ENCODE measurements at regions not wholly inside any gene's neighbourhood (a gene's known extent, or its start where the extent isn't known, plus 50 kb on each side); places are given as distances from the start of the nearest gene placed in this dataset.

GRCh38 chr2:191571163-191571769, 106.7 kb upstream of the NABP1 start:
- H3K27ac ChIP-seq = no peak overlapping the region
- TF ChIP-seq CTCF (IDR thresholded peaks at IDR 0.05) = peak; percentile 21
- no peak for TF ChIP-seq EZH2phosphoT487 (IDR thresholded peaks at IDR 0.05)
- no peak for TF ChIP-seq EZH2 (IDR thresholded peaks at IDR 0.05)
- DNase-seq (ENCODE audit: low spot score) = peak; percentile 48
- Mint-ChIP-seq H3K4me3 (no peak overlapping the region), H3K27me3 (ENCODE audit: insufficient read depth, low read depth) (peaks cover 3% of the 10 kb centered on the region), H3K36me3 (no peaks in the 10 kb centered on the region), H3K4me1 (peaks cover 4% of the 10 kb centered on the region), H3K9me3 (no peaks in the 10 kb centered on the region), H3K27ac (no peak overlapping the region)
- H3F3A ChIP-seq (ENCODE audit: low read depth) = no peaks in the 10 kb centered on the region
- peak overlapping the region; percentile 51 for H3K4me2 ChIP-seq
- no peaks in the 10 kb centered on the region for H4K20me1 ChIP-seq (ENCODE audit: low read depth)
- H3K9ac ChIP-seq = no peak overlapping the region
- H2AFZ ChIP-seq (replicated peaks) = peak overlapping the region; percentile 75
- H3K36me3 ChIP-seq = no peaks in the 10 kb centered on the region
- no peaks in the 10 kb centered on the region for H3K79me2 ChIP-seq (ENCODE audit: low read depth)
- H3K4me1 ChIP-seq = peaks cover 14% of the 10 kb centered on the region
- no peaks in the 10 kb centered on the region for H3K9me3 ChIP-seq (ENCODE audit: low read depth)
- H3K4me3 ChIP-seq = no peak overlapping the region
- no peaks in the 10 kb centered on the region for H3K27me3 ChIP-seq

- no peaks in the 10 kb centered on the region for H4K20me1 ChIP-seq (ENCODE audit: low read depth)
- H3F3A ChIP-seq (ENCODE audit: low read depth) = no peaks in the 10 kb centered on the region
- H3K4me3 ChIP-seq = no peak overlapping the region
- no peaks in the 10 kb centered on the region for H3K9me3 Mint-ChIP-seq
- DNase-seq (ENCODE audit: low spot score) = no peak
- peaks cover 14% of the 10 kb centered on the region for H3K4me1 ChIP-seq
- H2AFZ ChIP-seq (replicated peaks) = no peak overlapping the region
- H3K27me3 Mint-ChIP-seq (ENCODE audit: insufficient read depth, low read depth) = peaks cover 3% of the 10 kb centered on the region
- no peak overlapping the region for H3K27ac ChIP-seq
- no peak overlapping the region for H3K27ac Mint-ChIP-seq
- H3K79me2 ChIP-seq (ENCODE audit: low read depth) = no peaks in the 10 kb centered on the region
- H3K36me3 Mint-ChIP-seq = no peaks in the 10 kb centered on the region
- H3K9me3 ChIP-seq (ENCODE audit: low read depth) = no peaks in the 10 kb centered on the region
- H3K4me3 Mint-ChIP-seq = no peak overlapping the region
- H3K9ac ChIP-seq = no peak overlapping the region
- no peaks in the 10 kb centered on the region for H3K36me3 ChIP-seq
- no peak for TF ChIP-seq EZH2 (IDR thresholded peaks at IDR 0.05)
- TF ChIP-seq EZH2phosphoT487 (IDR thresholded peaks at IDR 0.05) = no peak
- no peak for TF ChIP-seq CTCF (IDR thresholded peaks at IDR 0.05)
- peaks cover 4% of the 10 kb centered on the region for H3K4me1 Mint-ChIP-seq
- no peak overlapping the region for H3K4me2 ChIP-seq
- H3K27me3 ChIP-seq = no peaks in the 10 kb centered on the region
These were observed 105.6 kb upstream of the NABP1 start for GRCh38 chr2:191572319-191572718.

GRCh38 chr2:191573216-191573615, 104.7 kb upstream of the NABP1 start:
- Histone ChIP-seq H3K4me2 (no peak overlapping the region), H4K20me1 (ENCODE audit: low read depth) (no peaks in the 10 kb centered on the region), H3K36me3 (no peaks in the 10 kb centered on the region), H3K27ac (no peak overlapping the region), H3K27me3 (no peaks in the 10 kb centered on the region), H3K9me3 (ENCODE audit: low read depth) (no peaks in the 10 kb centered on the region), H3K4me1 (peaks cover 14% of the 10 kb centered on the region), H3K9ac (no peak overlapping the region), H3F3A (ENCODE audit: low read depth) (no peaks in the 10 kb centered on the region), H2AFZ (replicated peaks) (no peak overlapping the region), H3K79me2 (ENCODE audit: low read depth) (no peaks in the 10 kb centered on the region), H3K4me3 (no peak overlapping the region)
- Mint-ChIP-seq H3K4me3 (no peak overlapping the region), H3K27me3 (ENCODE audit: insufficient read depth, low read depth) (peaks cover 3% of the 10 kb centered on the region), H3K36me3 (no peaks in the 10 kb centered on the region), H3K9me3 (no peaks in the 10 kb centered on the region), H3K27ac (no peak overlapping the region), H3K4me1 (peaks cover 4% of the 10 kb centered on the region)
- DNase-seq (ENCODE audit: low spot score) = no peak
- TF ChIP-seq EZH2phosphoT487 (IDR thresholded peaks at IDR 0.05) (no peak), CTCF (IDR thresholded peaks at IDR 0.05) (no peak), EZH2 (IDR thresholded peaks at IDR 0.05) (no peak)

Measured in neural progenitor cell (in vitro differentiated cells).